ENCODE measurements at regions not wholly inside any gene's neighbourhood (a gene's known extent, or its start where the extent isn't known, plus 50 kb on each side); places are given as distances from the start of the nearest gene placed in this dataset.
"Not testable (repeated sequence)": the region's sequence is repeated elsewhere in the genome, so short reads cannot be mapped to it uniquely, and the experiment has no call there.

DNA sequence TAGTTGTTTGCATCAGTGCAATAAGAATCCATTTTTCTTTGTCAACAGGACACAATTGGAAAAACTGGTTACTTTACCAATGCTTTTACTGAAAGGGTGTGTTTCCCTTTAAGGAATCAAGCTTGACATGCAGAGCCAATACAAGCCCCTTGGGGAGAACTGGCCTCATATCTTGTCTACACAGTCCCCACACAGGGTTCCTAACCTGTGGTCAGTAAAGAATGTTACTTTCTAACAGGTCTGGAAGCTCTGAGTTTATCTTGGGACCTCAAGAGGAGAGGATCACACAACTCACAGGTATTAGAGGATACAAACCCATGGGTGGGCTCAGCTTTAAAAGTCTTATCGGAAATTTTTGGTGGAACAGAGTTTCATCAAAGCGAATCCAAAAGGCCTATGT lies 78.1 kb upstream of the PRL start:
- not testable (repeated sequence) for TF ChIP-seq EZH2 (IDR thresholded peaks at IDR 0.05); POLR2AphosphoS5 (IDR thresholded peaks at IDR 0.05; ENCODE audit: borderline replicate concordance, low read depth, low read length)

Data from SK-N-MC (cell line).